Fibroblast of lung (primary cell): ENCODE measurements at regions not wholly inside any gene's neighbourhood (a gene's known extent, or its start where the extent isn't known, plus 50 kb on each side); places are given as distances from the start of the nearest gene placed in this dataset.

Experiments used
- EZH2 ChIP-seq: IDR thresholded peaks from 2 replicates; pipeline ENCODE4 v1.5.1; 2012; ENCODE audit warnings: low read length, control low read depth, mild to moderate bottlenecking; ENCODE audit errors: missing control alignments
- TF ChIP-seq, protein P1 (sequence below), 2 donors: IDR thresholded peaks in 1 of 2; conservative IDR thresholded peaks in 1 of 2; 1 replicate in 1 of 2; 2 replicates in 1 of 2; pipeline ENCODE4 v1.5.1; 2011 to 2012; ENCODE audit warnings: low read length in 2 of 2, control low read depth in 1 of 2, inconsistent platforms in 1 of 2, low read depth in 1 of 2, mild to moderate bottlenecking in 1 of 2

DNA sequence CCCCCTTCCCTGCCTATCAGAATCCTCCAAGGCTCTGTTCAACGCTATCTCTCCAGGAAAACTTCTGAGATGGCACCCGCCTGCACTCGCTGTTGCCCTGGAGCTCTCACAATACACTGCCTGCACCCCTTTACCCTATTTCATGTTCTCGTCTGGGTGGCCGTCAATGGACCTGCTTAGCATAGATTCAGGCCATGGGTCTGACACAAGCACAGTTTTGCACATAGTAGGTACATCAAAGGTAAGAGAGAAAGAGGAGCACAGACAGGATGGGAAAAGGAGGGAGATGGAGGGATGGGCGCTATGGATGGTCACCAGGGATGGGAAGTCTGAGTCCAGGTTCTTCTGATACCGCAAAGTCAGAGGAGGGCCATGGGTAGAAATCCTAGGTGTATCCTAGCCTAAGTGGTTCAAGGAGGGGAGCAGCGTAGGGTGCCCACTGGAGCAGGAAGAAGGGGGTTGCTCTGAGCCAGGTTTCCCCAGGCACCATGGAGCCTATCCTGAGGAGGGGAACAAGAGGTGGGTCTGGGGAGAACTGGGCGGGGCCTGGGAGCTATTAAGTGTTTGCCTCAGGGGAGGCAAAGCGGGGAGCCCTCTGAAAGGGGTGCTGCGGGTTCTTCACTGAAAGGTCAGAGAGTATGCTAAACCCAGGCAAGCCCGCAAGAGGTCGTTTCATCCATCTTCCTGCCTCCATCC, 89.3 kb downstream of the MRPL14 start:
- no peak for TF ChIP-seq EZH2
- TF ChIP-seq, protein P1, sequence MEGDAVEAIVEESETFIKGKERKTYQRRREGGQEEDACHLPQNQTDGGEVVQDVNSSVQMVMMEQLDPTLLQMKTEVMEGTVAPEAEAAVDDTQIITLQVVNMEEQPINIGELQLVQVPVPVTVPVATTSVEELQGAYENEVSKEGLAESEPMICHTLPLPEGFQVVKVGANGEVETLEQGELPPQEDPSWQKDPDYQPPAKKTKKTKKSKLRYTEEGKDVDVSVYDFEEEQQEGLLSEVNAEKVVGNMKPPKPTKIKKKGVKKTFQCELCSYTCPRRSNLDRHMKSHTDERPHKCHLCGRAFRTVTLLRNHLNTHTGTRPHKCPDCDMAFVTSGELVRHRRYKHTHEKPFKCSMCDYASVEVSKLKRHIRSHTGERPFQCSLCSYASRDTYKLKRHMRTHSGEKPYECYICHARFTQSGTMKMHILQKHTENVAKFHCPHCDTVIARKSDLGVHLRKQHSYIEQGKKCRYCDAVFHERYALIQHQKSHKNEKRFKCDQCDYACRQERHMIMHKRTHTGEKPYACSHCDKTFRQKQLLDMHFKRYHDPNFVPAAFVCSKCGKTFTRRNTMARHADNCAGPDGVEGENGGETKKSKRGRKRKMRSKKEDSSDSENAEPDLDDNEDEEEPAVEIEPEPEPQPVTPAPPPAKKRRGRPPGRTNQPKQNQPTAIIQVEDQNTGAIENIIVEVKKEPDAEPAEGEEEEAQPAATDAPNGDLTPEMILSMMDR (conservative IDR thresholded peaks at IDR 0.05 in 1 of 2, IDR thresholded peaks at IDR 0.05 in 1 of 2; ENCODE audit: low read depth in 1 of 2, low read length in 2 of 2): no peak
